Large intestine (tissue), 3 donors: ENCODE measurements at regions not wholly inside any gene's neighbourhood (a gene's known extent, or its start where the extent isn't known, plus 50 kb on each side); places are given as distances from the start of the nearest gene placed in this dataset.

ENCODE experiments used
- DNase-seq, 2 donors: peaks; one replicate each; pipeline versions ENCODE4 v3.0.0 to v3.0.0-alpha.2; 2013
- H3K27ac ChIP-seq: one replicate; pipeline ENCODE4 v1.5.1; 2013; ENCODE audit warnings: low read length
- H3K27me3 ChIP-seq: 2 replicates; pipeline ENCODE4 v1.6.1; 2013; ENCODE audit warnings: low read length; ENCODE audit not compliant: control insufficient read depth, insufficient read depth
- H3K36me3 ChIP-seq: 2 replicates; pipeline ENCODE4 v1.6.1; 2013; ENCODE audit warnings: low read length; ENCODE audit not compliant: control insufficient read depth, insufficient read depth
- H3K4me1 ChIP-seq: one replicate; pipeline ENCODE4 v1.6.1; 2013; ENCODE audit warnings: low read length; ENCODE audit not compliant: control insufficient read depth, insufficient read depth
- H3K4me3 ChIP-seq: one replicate; pipeline ENCODE4 v1.5.1; 2013; ENCODE audit warnings: low read length
- H3K9me3 ChIP-seq: one replicate; pipeline ENCODE4 v1.6.1; 2013; ENCODE audit warnings: mild to moderate bottlenecking, low read depth, low read length, moderate library complexity; ENCODE audit not compliant: control insufficient read depth
- WGBS: methylation state at CpG from one replicate; pipeline ENCODE4 v1.1.5; 2013; ENCODE audit warnings: low lambda C conversion rate; ENCODE audit not compliant: insufficient coverage; 5-methylcytosine and 5-hydroxymethylcytosine counted together

DNA sequence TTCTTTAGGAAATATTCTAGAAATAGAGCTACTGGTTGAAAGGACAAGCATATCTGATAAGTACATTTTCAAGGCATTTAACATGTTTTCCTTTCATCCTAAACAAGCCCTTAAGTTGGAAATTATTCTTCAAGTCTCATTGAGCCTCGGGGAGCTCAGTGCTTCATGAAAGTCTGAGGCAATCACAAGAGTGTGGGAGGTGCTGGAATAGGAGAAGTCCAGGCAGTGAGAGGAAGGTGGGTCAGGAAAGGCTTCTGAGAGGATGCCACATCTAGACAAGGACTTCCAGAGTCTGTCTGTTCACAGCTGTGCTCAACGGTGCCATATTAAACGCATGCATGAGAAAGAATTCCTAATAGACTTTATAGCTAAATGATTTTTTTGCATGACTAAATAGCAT is 69.8 kb downstream of the CD83 start:
- WGBS: 100% methylated on average over 2 of the region's 3 CpGs
- peaks cover 7% of the 10 kb centered on the region for H3K27me3 ChIP-seq
- no peak for DNase-seq
- H3K27ac ChIP-seq: no peak overlapping the region
- no peaks in the 10 kb centered on the region for H3K4me1 ChIP-seq
- no peak overlapping the region for H3K4me3 ChIP-seq
- no peaks in the 10 kb centered on the region for H3K9me3 ChIP-seq
- H3K36me3 ChIP-seq: no peaks in the 10 kb centered on the region

DNA sequence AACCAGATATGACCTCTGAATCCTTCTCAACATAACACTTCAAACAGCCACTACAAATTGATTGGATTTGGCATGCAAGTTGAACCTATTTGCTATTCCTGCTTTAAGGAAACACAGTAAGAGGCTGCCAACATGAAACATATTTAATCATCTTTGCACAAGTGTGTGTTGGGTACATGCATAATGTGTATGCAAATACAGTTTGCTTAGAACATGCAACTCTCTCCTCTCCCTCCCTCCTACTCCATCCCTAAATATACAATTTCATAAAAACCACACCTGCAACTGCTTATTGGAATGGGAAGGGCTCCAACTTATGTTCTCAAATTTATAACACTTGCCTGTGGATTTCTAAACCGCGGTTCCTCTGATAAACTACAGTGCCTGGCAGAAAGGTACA is 71.5 kb downstream of the CD83 start:
- no peaks in the 10 kb centered on the region for H3K4me1 ChIP-seq
- no CpG with 5 or more reads among the region's 2 CpGs for WGBS

DNA sequence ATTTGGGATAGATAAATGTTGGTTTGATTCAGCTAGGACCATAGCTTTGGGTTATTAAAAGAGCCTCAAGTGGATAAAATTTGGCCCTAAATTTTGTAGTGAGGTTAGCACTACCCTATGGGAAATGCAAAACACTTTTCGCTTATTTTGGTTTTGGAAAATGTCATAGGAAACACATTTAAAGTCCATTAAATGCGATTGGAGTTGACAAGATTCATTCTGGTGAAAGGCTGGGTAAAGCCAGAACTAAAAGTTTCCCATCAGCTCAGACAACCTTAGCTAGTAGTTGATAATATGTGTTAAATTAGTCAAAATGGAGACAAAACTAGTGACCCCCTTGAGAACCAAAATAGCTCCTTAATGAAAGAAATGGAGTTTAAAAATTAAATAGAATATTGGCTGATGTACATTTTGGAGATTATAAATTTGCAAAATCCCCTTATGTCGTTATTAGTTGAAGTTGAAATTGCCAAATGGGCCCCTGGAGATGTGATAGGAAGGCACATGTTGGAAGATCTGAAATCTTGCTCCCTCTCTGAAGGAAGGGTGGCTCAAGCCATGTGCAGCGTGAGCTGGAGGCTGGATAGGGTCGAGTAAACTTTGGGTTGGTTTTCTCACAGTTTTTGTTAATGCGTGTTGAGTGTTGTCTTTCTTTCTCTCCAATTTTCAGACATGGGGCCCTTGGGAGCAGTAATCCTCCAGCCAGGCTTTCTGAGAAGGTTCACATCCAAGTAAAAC is 72.8 kb downstream of the CD83 start:
- Histone ChIP-seq H3K4me1 (no peaks in the 10 kb centered on the region), H3K36me3 (no peaks in the 10 kb centered on the region), H3K27ac (no peak overlapping the region), H3K27me3 (peaks cover 11% of the 10 kb centered on the region), H3K9me3 (no peaks in the 10 kb centered on the region), H3K4me3 (no peak overlapping the region)
- 100% methylated on average over 1 of the region's 6 CpGs for WGBS
- DNase-seq: no peak

More for the DNA sequence above, 71.5 kb downstream of the CD83 start:
- H3K27me3 ChIP-seq: peaks cover 9% of the 10 kb centered on the region
- no peak overlapping the region for H3K4me3 ChIP-seq
- no peaks in the 10 kb centered on the region for H3K36me3 ChIP-seq
- no peak overlapping the region for H3K27ac ChIP-seq
- H3K9me3 ChIP-seq: no peaks in the 10 kb centered on the region
- no peak for DNase-seq

DNA sequence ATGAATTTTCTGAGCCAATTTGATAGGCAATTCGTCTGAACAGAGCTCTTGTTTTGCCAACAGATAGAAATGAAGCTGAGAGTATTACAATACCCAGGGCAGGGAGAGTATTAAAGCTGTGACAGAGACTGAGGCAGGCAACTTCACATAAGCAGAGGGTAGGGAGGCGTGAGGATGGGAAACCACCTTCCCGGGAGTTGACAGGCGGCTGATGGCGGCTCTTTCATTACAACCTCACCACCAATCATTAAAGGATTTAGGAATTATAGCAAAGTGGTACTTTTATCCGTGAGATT is 73.3 kb downstream of the CD83 start:
- Histone ChIP-seq H3K4me1 (no peaks in the 10 kb centered on the region), H3K4me3 (no peak overlapping the region), H3K36me3 (no peaks in the 10 kb centered on the region), H3K27ac (no peak overlapping the region), H3K9me3 (no peaks in the 10 kb centered on the region), H3K27me3 (peaks cover 11% of the 10 kb centered on the region)
- DNase-seq: no peak
- WGBS: no CpG with 5 or more reads among the region's 6 CpGs

DNA sequence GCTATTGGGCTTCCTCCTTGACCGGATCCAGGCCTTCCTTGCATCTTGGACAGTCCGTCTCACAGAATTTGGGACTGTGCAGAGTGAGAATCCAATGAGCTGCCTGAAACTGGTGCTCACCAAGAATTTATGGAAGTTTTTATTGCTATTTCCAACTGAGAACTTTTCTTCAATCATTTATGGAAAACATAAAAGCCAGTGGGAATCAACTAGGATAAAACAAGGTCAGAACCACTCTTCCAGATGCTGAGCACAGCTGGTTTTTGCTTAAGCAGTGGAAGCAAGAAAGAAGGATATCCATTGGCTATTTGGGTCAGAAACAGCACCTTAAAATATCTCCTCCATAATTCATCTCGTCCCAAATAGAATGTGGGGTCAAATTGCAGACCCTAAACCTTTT is 74.2 kb downstream of the CD83 start:
- no peak for DNase-seq
- peaks cover 11% of the 10 kb centered on the region for H3K27me3 ChIP-seq
- H3K4me1 ChIP-seq: no peaks in the 10 kb centered on the region
- no peaks in the 10 kb centered on the region for H3K36me3 ChIP-seq
- no peak overlapping the region for H3K4me3 ChIP-seq
- WGBS: 89% methylated on average over 1 of the region's 3 CpGs
- H3K27ac ChIP-seq: no peak overlapping the region
- no peaks in the 10 kb centered on the region for H3K9me3 ChIP-seq

DNA sequence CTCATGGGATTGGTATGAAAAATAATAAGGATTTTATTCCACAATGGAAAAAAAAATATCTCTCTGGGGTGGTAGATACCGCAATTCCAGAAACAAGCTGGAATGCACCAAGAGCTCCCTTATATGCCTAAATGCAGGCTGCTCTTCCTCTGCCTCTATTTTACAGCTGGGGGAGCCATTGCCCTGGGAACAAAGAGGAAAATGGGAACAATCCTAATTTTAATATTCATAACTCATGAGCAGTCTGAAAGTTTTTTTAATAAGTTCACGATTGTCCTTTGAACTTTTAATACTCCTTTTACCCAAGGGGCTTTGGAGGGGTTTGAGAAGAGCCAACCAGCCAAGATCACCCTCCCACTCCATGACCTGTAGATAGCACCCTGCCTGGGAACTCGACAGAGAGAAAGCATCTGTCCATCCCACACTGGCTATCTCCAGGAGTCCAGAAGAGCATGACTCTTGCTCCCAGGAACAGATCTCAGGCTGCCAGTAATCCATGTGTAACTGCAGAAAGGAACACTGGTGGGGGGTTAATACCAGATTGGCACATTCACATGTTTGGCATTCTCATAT is 74.7 kb downstream of the CD83 start:
- Histone ChIP-seq H3K4me3 (no peak overlapping the region), H3K4me1 (no peaks in the 10 kb centered on the region), H3K27me3 (peaks cover 11% of the 10 kb centered on the region), H3K9me3 (no peaks in the 10 kb centered on the region), H3K27ac (no peak overlapping the region), H3K36me3 (no peaks in the 10 kb centered on the region)
- 100% methylated on average over 2 of the region's 3 CpGs for WGBS
- no peak for DNase-seq

DNA sequence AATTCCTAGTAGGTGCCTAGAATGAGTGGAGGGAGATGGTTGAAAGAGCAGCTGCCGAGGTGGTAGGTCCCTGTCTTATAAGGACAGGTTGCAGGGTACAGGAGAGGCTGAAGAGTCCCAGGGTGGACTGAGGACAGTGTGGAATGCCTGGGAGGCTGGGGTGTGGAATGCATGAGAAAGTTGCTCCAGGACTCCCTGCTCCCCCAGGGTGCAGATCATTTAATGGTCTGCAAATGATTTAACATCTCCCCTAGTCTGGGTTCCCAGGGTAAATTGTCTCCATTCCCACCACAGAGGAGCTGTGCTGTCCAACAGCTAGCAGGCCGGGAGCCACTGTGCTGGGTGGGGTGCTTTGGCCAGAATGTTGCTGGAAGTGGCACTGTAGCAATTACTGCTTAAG is 76.0 kb downstream of the CD83 start:
- Histone ChIP-seq H3K4me3 (no peak overlapping the region), H3K9me3 (no peaks in the 10 kb centered on the region), H3K27me3 (peaks cover 11% of the 10 kb centered on the region), H3K36me3 (no peaks in the 10 kb centered on the region), H3K27ac (no peak overlapping the region), H3K4me1 (no peaks in the 10 kb centered on the region)
- no peak for DNase-seq
- no CpG with 5 or more reads among the region's 2 CpGs for WGBS

DNA sequence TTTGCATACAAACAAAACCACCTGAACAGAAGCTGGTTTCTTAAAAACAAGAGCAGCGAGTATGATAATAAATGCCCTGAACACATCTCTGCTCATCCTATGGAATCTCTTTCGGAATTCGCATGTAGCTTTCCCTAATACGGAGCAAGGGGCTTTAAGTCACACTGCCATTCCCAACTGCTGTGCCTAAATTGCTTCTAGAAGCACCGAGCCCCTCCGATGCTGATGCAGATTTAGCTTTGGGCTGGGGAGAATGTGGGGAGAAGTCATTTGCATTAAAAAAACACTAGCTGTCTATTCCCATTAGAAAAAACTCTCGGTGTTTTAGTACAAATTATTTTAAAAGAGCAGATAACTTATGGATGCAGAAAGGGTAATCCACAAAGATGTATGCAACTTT is 76.9 kb downstream of the CD83 start:
- Histone ChIP-seq H3K9me3 (no peaks in the 10 kb centered on the region), H3K27ac (no peak overlapping the region), H3K4me3 (no peak overlapping the region), H3K27me3 (peaks cover 9% of the 10 kb centered on the region), H3K4me1 (no peaks in the 10 kb centered on the region), H3K36me3 (no peaks in the 10 kb centered on the region)
- DNase-seq: no peak
- WGBS: no CpG with 5 or more reads among the region's 7 CpGs

DNA sequence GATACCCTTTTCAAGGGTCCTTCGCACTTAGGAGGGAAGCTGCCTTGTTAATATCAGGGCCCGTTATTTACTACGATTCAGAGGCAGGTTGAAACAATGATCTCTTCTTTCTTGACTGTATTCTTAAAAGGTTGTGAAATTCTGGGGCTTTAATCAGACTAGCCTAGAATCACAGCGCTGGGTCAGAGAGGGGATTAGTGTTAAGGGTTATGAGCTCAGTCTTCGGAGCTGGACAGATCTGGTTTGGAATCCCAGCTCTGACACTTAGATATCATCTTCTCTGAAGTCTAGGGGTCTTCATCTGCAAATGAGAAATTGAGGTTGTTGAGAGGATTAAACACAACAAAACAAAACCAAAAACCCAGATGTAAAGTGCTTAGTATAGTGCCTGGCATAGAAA is 77.4 kb downstream of the CD83 start:
- no CpG with 5 or more reads among the region's 5 CpGs for WGBS
- H3K27ac ChIP-seq: no peak overlapping the region

DNA sequence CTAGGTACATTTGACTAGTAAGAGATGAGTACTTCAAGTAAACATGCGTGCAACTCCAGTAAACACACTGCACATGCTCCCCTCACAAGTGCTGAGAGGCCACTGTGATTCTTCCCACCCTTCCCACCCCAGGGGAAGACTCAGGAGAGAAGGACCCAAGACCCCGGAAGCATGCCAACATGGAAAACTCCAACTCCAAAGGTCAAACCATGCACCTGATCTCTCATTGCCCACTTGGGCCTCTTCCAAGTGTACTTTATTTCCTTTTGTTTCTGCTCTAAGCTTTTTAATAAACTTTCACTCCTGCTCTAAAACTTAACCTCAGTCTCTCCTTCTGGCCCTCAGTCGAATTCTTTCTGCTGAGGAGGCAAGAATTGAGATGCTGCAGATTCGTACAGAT is 78.5 kb downstream of the CD83 start:
- H3K4me3 ChIP-seq: no peak overlapping the region
- H3K27ac ChIP-seq: no peak overlapping the region
- no peaks in the 10 kb centered on the region for H3K9me3 ChIP-seq
- no peaks in the 10 kb centered on the region for H3K36me3 ChIP-seq
- WGBS: 83% methylated on average over 1 of the region's 4 CpGs
- H3K27me3 ChIP-seq: peaks cover 9% of the 10 kb centered on the region
- DNase-seq: peak in 1 of 2 donors; percentile 58
- no peaks in the 10 kb centered on the region for H3K4me1 ChIP-seq

More for the DNA sequence above, 77.4 kb downstream of the CD83 start:
- peaks cover 9% of the 10 kb centered on the region for H3K27me3 ChIP-seq
- no peak for DNase-seq
- no peak overlapping the region for H3K4me3 ChIP-seq
- no peaks in the 10 kb centered on the region for H3K4me1 ChIP-seq
- no peaks in the 10 kb centered on the region for H3K36me3 ChIP-seq
- no peaks in the 10 kb centered on the region for H3K9me3 ChIP-seq

DNA sequence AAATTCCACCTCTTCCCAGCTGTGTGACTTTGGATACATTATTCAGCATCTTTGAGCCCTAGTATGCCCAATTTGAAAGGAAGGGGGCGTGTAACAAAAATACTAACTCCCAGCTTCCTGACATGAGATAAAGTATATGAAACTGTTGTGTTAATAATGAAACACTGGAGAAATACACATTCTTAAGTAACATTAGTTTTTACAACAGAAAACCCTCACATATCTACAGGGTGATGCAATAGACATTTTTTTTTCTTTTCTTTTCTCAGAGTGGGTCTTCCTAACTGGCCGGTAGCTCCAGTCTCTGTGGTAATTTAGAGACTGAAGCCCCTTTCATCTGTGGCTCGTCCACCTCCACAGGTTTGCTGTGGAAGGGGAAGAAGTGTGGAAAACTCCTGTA is 79.5 kb downstream of the CD83 start:
- H3K4me1 ChIP-seq: no peaks in the 10 kb centered on the region
- no peaks in the 10 kb centered on the region for H3K36me3 ChIP-seq
- no peak overlapping the region for H3K27ac ChIP-seq
- no CpG with 5 or more reads among the region's 3 CpGs for WGBS
- DNase-seq: no peak
- peaks cover 4% of the 10 kb centered on the region for H3K27me3 ChIP-seq
- no peak overlapping the region for H3K4me3 ChIP-seq
- H3K9me3 ChIP-seq: no peaks in the 10 kb centered on the region
